Activated CD8-positive, alpha-beta T cell treated with anti-CD3 and anti-CD28 coated beads for 36 hours (primary cell): ENCODE measurements at regions not wholly inside any gene's neighbourhood (a gene's known extent, or its start where the extent isn't known, plus 50 kb on each side); places are given as distances from the start of the nearest gene placed in this dataset.

Experiments
- ATAC-seq: fragments of 200-7000 bp; cut with Tn5 transposase; one replicate; pipeline ENCODE4 v1.10.0; 2021; ENCODE audit warnings: mild to moderate bottlenecking, moderate library complexity
- CTCF ChIA-PET: fragments of 350-600 bp; sonication (Branson Sonifier 250); formaldehyde crosslinking; loops from one replicate; lab custom pipeline; 2021; ENCODE audit warnings: antibody characterized with exemption; lab: Charles Lee
- POLR2A ChIA-PET: fragments of 350-600 bp; sonication (Branson Sonifier 250); formaldehyde crosslinking; loops from one replicate; lab custom pipeline; 2021; ENCODE audit warnings: antibody characterized with exemption; lab: Charles Lee
- DNase-seq: peaks from one replicate; pipeline ENCODE4 v3.0.0-alpha.2; 2020
- H3K27ac Mint-ChIP-seq: one replicate; pipeline ENCODE4 v1.8.0; 2021; ENCODE audit warnings: mild to moderate bottlenecking, mixed read lengths
- H3K27me3 Mint-ChIP-seq: one replicate; pipeline ENCODE4 v1.8.0; 2021; ENCODE audit warnings: mixed read lengths
- H3K36me3 Mint-ChIP-seq: one replicate; pipeline ENCODE4 v1.8.0; 2021; ENCODE audit warnings: low read depth, mixed read lengths
- H3K4me1 Mint-ChIP-seq: one replicate; pipeline ENCODE4 v1.8.0; 2021; ENCODE audit warnings: low read depth, mixed read lengths
- H3K4me3 Mint-ChIP-seq: one replicate; pipeline ENCODE4 v1.8.0; 2021; ENCODE audit warnings: mild to moderate bottlenecking, moderate library complexity, mixed read lengths
- H3K9me3 Mint-ChIP-seq: one replicate; pipeline ENCODE4 v1.8.0; 2021; ENCODE audit warnings: mixed read lengths
- intact Hi-C: fragments of 100-400 bp; cut with micrococcal nuclease; formaldehyde crosslinking; loops from one replicate; pipeline ENCODE4 v1.10.0; 2022
- TF ChIP-seq, protein P1 (sequence below): fragments of 200-600 bp; IDR thresholded peaks from one replicate; pipeline ENCODE4 v1.8.0; 2022; ENCODE audit warnings: antibody characterized with exemption, mild to moderate bottlenecking

DNA sequence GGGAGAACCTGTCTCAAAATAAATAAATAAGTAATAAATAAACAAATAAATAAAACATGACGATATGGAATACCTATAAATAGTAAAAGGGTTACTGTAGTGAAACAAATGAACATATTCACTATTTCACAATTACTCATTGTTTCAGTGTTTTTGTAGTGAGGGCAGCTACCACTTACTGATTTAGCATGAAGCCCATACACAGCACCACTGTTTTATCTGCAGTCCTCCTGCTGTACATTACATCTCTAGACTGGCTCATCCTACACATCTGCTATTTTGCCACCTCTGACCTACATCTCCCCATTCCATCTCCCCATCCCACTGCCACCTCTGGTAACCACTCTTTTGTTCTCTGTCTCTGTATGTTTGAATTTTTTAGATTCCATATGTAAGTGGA, 332.7 kb upstream of the SMIM21 start:
- Mint-ChIP-seq H3K27me3 (peaks cover 2% of the 10 kb centered on the region), H3K4me3 (no peak overlapping the region), H3K9me3 (no peaks in the 10 kb centered on the region), H3K27ac (no peak overlapping the region), H3K36me3 (no peaks in the 10 kb centered on the region), H3K4me1 (no peaks in the 10 kb centered on the region)
- TF ChIP-seq, protein P1, sequence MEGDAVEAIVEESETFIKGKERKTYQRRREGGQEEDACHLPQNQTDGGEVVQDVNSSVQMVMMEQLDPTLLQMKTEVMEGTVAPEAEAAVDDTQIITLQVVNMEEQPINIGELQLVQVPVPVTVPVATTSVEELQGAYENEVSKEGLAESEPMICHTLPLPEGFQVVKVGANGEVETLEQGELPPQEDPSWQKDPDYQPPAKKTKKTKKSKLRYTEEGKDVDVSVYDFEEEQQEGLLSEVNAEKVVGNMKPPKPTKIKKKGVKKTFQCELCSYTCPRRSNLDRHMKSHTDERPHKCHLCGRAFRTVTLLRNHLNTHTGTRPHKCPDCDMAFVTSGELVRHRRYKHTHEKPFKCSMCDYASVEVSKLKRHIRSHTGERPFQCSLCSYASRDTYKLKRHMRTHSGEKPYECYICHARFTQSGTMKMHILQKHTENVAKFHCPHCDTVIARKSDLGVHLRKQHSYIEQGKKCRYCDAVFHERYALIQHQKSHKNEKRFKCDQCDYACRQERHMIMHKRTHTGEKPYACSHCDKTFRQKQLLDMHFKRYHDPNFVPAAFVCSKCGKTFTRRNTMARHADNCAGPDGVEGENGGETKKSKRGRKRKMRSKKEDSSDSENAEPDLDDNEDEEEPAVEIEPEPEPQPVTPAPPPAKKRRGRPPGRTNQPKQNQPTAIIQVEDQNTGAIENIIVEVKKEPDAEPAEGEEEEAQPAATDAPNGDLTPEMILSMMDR, result no peak
- no peak for ATAC-seq
- POLR2A ChIA-PET, result no interaction called here
- intact Hi-C loops, result no loop called here
- CTCF ChIA-PET, result no interaction called here
- DNase-seq, result no peak

DNA sequence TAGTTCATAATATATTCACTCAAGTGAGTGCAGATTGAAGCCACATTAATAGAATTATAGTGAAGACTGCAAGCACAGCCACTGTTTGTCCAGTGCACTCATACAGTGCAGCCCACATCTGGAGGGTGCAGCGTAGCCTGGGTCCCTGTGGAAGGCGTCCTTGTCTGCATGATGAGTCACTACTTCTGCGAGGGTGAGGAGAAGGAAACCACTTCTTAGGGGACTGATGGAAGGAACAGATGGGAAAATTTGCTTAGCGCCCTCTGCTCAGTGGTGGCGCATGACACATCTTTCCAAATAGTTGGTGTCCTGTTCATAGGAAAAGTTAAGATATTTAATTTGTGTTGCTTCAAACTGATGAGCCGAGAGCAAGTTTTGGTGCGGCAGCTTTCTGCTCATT, 330.4 kb upstream of the SMIM21 start:
- ChIA-PET CTCF (interaction anchor here (1.2 kb wide), 1 partner anchor 30 kb away, joined by 3 read pairs; no protein-coding TSS in a partner anchor), POLR2A (no interaction called here)
- H3K4me1 Mint-ChIP-seq, result no peaks in the 10 kb centered on the region
- TF ChIP-seq, protein P1, result no peak
- ATAC-seq, result no peak
- no peaks in the 10 kb centered on the region for H3K36me3 Mint-ChIP-seq
- intact Hi-C loops, result no loop called here
- no peak overlapping the region for H3K4me3 Mint-ChIP-seq
- H3K27ac Mint-ChIP-seq, result no peak overlapping the region
- DNase-seq, result no peak
- H3K9me3 Mint-ChIP-seq, result no peaks in the 10 kb centered on the region
- H3K27me3 Mint-ChIP-seq, result peaks cover 2% of the 10 kb centered on the region

DNA sequence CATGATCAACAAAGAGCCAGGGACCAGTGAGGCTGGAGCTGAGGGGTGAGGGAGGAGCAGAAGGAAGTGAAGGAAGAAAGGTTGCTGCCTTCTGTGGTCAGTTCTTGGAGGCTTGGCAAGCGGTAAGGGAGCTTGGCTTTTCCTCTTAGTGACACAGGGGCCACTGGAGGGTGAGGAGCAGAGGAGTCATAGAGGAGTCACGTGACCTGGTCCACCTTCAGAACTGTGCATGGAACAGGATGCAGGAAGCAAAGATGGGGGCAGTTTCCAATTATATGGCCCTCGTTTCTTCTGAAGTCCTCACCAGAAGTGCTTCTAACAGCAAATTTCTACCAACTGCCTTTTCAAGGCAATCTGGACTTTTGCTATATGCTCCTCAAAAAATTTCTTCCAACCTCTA, 326.9 kb upstream of the SMIM21 start:
- POLR2A ChIA-PET, result no interaction called here

DNA sequence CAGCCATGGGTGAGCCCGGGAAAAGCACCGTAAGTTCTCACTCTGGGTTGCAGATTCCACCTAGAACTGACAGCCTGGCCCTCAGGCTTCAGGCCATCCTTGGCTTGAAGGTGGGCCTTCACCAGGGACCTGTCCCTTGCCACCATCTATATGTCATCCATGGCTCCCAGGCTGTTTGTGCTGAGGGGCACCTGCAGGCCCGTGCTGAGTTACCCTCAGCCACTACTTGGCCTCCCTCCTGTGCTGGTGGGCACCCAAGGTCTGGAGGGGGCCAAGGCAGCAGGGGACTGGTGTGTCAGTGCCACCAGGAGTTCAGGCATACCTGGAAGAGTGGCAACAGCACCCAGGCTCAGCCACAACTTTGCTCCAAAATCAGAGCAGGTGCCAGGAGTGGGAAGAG, 326.2 kb upstream of the SMIM21 start:
- Mint-ChIP-seq H3K27ac (no peak overlapping the region), H3K27me3 (no peaks in the 10 kb centered on the region), H3K36me3 (no peaks in the 10 kb centered on the region), H3K4me3 (no peak overlapping the region), H3K9me3 (no peaks in the 10 kb centered on the region), H3K4me1 (no peaks in the 10 kb centered on the region)
- POLR2A ChIA-PET, result no interaction called here
- CTCF ChIA-PET, result no interaction called here
- no peak for DNase-seq
- TF ChIP-seq, protein P1, result no peak
- ATAC-seq, result no peak
- intact Hi-C loops, result no loop called here

More for the DNA sequence above, 326.9 kb upstream of the SMIM21 start:
- CTCF ChIA-PET, result no interaction called here
- no peaks in the 10 kb centered on the region for H3K27me3 Mint-ChIP-seq
- no peaks in the 10 kb centered on the region for H3K4me1 Mint-ChIP-seq
- no peak overlapping the region for H3K27ac Mint-ChIP-seq
- ATAC-seq, result no peak
- no peaks in the 10 kb centered on the region for H3K36me3 Mint-ChIP-seq
- no peak for DNase-seq
- H3K9me3 Mint-ChIP-seq, result no peaks in the 10 kb centered on the region
- TF ChIP-seq, protein P1, result no peak
- intact Hi-C loops, result no loop called here
- no peak overlapping the region for H3K4me3 Mint-ChIP-seq

DNA sequence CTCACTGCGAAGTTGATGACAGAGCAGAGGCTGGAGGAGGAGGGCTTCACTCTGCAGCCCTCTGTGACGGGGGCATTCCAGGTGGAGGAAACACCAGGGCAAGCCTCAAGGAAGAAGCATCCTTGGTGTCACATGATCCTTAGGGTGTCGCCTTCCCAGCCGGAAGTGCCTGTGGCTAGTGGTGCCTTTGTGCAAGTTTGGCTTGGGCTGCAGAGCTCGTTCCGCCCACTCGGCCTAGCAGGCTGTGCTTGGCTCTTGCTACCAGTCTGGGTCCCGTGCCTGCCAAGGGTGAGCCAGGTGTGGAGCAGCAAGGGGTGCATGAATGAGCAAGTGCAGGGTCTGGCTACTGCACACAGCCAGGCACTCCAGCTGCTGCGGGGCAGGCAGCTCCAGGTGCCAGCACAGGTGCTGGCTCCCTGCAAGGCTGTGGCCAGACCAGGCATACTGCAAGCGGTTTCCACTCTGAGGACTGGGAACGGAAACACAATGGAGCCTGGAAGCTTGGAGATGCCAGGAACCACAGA, 325.3 kb upstream of the SMIM21 start:
- H3K9me3 Mint-ChIP-seq, result no peaks in the 10 kb centered on the region
- ChIA-PET CTCF (interaction anchor here (0.6 kb wide), 1 partner anchor 15 kb away, joined by 3 read pairs; no protein-coding TSS in a partner anchor), POLR2A (no interaction called here)
- DNase-seq (no peak), ATAC-seq (no peak)
- no peaks in the 10 kb centered on the region for H3K36me3 Mint-ChIP-seq
- no peak overlapping the region for H3K27ac Mint-ChIP-seq
- no peaks in the 10 kb centered on the region for H3K27me3 Mint-ChIP-seq
- intact Hi-C loops, result no loop called here
- no peak overlapping the region for H3K4me3 Mint-ChIP-seq
- no peaks in the 10 kb centered on the region for H3K4me1 Mint-ChIP-seq
- TF ChIP-seq, protein P1, result no peak
